Endothelial cell of umbilical vein (primary cell): ENCODE measurements at regions not wholly inside any gene's neighbourhood (a gene's known extent, or its start where the extent isn't known, plus 50 kb on each side); places are given as distances from the start of the nearest gene placed in this dataset.

Experiments
- BruUV-seq: library from RNA; stranded (reverse); fragments of 400-500 nt; replicated peaks from 2 replicates; lab custom pipeline; 2021; lab: Mats Ljungman, UMichigan
- CTCF ChIA-PET: fragments of 300-600, 350-600 bp; sonication (Branson Sonifier 250); formaldehyde crosslinking; loops from one replicate; lab custom pipeline; 2021; ENCODE audit warnings: antibody characterized with exemption, inconsistent platforms; lab: Charles Lee
- POLR2A ChIA-PET: fragments of 300-600, 350-600 bp; sonication (Branson Sonifier 250); formaldehyde crosslinking; loops from one replicate; lab custom pipeline; 2021; ENCODE audit warnings: antibody characterized with exemption, inconsistent platforms; lab: Charles Lee
- DNase-seq: peaks from one replicate; pipeline ENCODE4 v3.0.0-alpha.2; 2011; ENCODE audit warnings: low read depth, low spot score
- FAIRE-seq: peaks from 2 replicates; lab custom pipeline; 2011; peaks lifted over from hg19 to GRCh38; lab: Jason Lieb, UNC
- H2AFZ ChIP-seq: 2 replicates; pipeline ENCODE4 v1.6.0; 2012; ENCODE audit warnings: low read depth, low read length, control low read depth, inconsistent platforms
- H3K27ac ChIP-seq: 2 replicates; pipeline ENCODE4 v1.5.1; 2011; ENCODE audit warnings: low read depth, mild to moderate bottlenecking, control low read depth, low read length, moderate library complexity; ENCODE audit not compliant: insufficient read depth
- H3K27me3 ChIP-seq, 2 experiments: 2 replicates each; pipeline versions ENCODE4 v1.6.0 to v1.6.1; 2011; ENCODE audit warnings: low read length in 2 of 2, mixed read lengths in 1 of 2; ENCODE audit not compliant: control insufficient read depth in 2 of 2, insufficient read depth in 2 of 2
- H3K36me3 ChIP-seq, 2 experiments: 2 replicates in 1 of 2; 3 replicates in 1 of 2; pipeline ENCODE4 v1.5.1; 2011; ENCODE audit warnings: low read length in 2 of 2, mild to moderate bottlenecking in 1 of 2, moderate library complexity in 1 of 2; ENCODE audit not compliant: control insufficient read depth in 2 of 2, insufficient read depth in 2 of 2; ENCODE audit errors: extremely low read depth in 1 of 2
- H3K4me1 ChIP-seq: 3 replicates; pipeline ENCODE4 v1.5.1; 2011; ENCODE audit warnings: mild to moderate bottlenecking, low read length; ENCODE audit not compliant: control insufficient read depth, insufficient read depth; ENCODE audit errors: extremely low read depth
- H3K4me2 ChIP-seq: 2 replicates; pipeline ENCODE4 v1.6.1; 2011; ENCODE audit warnings: low read length, control low read depth, mixed read lengths; ENCODE audit not compliant: insufficient read depth
- H3K4me3 ChIP-seq, 3 experiments: fragments of 200-600 bp in 1 of 3; sonication (generic), shearing (Covaris generic) in 1 of 3; replicated peaks in 1 of 3; 2 replicates each; pipeline ENCODE4 v1.5.1; 2011 to 2016; ENCODE audit warnings: control low read depth in 3 of 3, low read length in 3 of 3, mild to moderate bottlenecking in 2 of 3, inconsistent platforms in 1 of 3, low read depth in 1 of 3, moderate library complexity in 1 of 3; ENCODE audit not compliant: insufficient read depth in 1 of 3
- H3K79me2 ChIP-seq: 2 replicates; pipeline ENCODE4 v1.6.0; 2012; ENCODE audit warnings: low read length, inconsistent platforms; ENCODE audit not compliant: control insufficient read depth, insufficient read depth
- H3K9ac ChIP-seq: replicated peaks from 2 replicates; pipeline ENCODE3; 2011; ENCODE audit warnings: low read length, control low read depth; ENCODE audit not compliant: insufficient read depth; ENCODE audit errors: extremely low read depth
- H3K9me1 ChIP-seq: replicated peaks from 3 replicates; pipeline ENCODE4 v1.6.0; 2011; ENCODE audit warnings: mild to moderate bottlenecking, low read length; ENCODE audit not compliant: control insufficient read depth, insufficient read depth; ENCODE audit errors: extremely low read depth
- H3K9me3 ChIP-seq: replicated peaks from 2 replicates; pipeline ENCODE4 v1.5.1; 2012; ENCODE audit warnings: low read length, inconsistent platforms; ENCODE audit not compliant: control insufficient read depth, insufficient read depth
- H4K20me1 ChIP-seq: replicated peaks from 2 replicates; pipeline ENCODE3; 2011; ENCODE audit warnings: mild to moderate bottlenecking, low read length; ENCODE audit not compliant: control insufficient read depth, insufficient read depth; ENCODE audit errors: extremely low read depth
- EZH2 ChIP-seq: IDR thresholded peaks from 2 replicates; pipeline ENCODE4 v1.6.1; 2012; ENCODE audit warnings: borderline replicate concordance, low read depth, mild to moderate bottlenecking, moderate library complexity, low read length, inconsistent platforms; ENCODE audit not compliant: severe bottlenecking
- MYC ChIP-seq: IDR thresholded peaks from one replicate; pipeline ENCODE4 v1.6.1; 2011; ENCODE audit warnings: mild to moderate bottlenecking, low read depth, low read length
- POLR2A ChIP-seq: IDR thresholded peaks from 2 replicates; pipeline ENCODE4 v1.6.1; 2012; ENCODE audit warnings: low read depth, mild to moderate bottlenecking, control low read depth, low read length
- POLR2AphosphoS5 ChIP-seq: IDR thresholded peaks from 2 replicates; pipeline ENCODE4 v1.6.1; 2012; ENCODE audit warnings: low read depth, mild to moderate bottlenecking, control low read depth, low read length, moderate library complexity; ENCODE audit not compliant: insufficient read depth
- dilution Hi-C: fragments of 300-500 bp; cut with MboI; formaldehyde crosslinking; loops from one replicate; pipeline ENCODE4 v1.15.0; 2019; ENCODE audit warnings: low sequenced_read_pairs; ENCODE audit not compliant: extremely low pct_ligation_motif_present
- intact Hi-C: fragments of 100-400 bp; cut with micrococcal nuclease; formaldehyde crosslinking; loops from one replicate; pipeline ENCODE4 v1.10.0; 2022
- TF ChIP-seq, protein P1 (sequence below): IDR thresholded peaks from 2 replicates; pipeline ENCODE4 v1.6.1; 2011; ENCODE audit not compliant: insufficient read depth, insufficient read length
- TF ChIP-seq, protein P2 (sequence below), 2 donors: IDR thresholded peaks; 1 replicate in 1 of 2; 2 replicates in 1 of 2; pipeline ENCODE4 v1.5.1; 2011; ENCODE audit warnings: low read length in 2 of 2, mild to moderate bottlenecking in 2 of 2, moderate library complexity in 2 of 2, control low read depth in 1 of 2, inconsistent platforms in 1 of 2, low read depth in 1 of 2; ENCODE audit not compliant: insufficient read depth in 1 of 2; ENCODE audit errors: extremely low read depth in 1 of 2

DNA sequence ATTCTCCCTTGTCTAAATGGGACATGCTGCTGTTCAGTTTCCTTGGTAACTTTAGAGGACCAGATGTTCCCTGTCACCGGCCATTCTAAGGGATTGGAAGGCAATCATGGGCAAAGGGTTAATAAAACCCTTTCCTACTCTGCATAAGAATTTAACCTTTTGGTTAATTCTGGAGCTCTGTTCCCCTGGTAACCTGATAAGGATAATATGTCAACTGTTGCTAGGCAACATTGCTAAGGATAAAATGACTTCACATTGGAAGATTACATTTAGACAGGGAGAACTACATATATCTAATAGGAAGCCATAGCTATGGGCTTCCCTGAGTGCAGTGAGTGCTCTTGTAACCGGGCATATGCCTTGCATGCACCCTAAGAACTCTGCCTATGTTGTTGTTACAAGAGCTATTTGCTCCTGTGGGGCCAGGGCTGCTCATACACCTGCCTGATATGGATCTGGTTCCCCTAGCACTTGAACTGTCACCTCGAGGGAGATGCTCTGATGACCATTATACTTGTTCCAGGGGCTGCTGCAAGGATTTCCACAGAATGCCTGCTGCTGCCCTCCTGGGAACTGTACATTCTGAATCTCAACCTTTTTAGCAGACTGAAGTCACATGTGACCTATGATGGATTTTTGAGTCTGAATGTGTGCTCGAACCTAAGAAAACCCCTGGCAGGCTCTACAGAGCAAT lies 326.3 kb upstream of the PDZRN3 start:
- Histone ChIP-seq H4K20me1 (no peaks in the 10 kb centered on the region), H3K27ac (no peak overlapping the region), H3K27me3 (no peaks in the 10 kb centered on the region), H3K4me2 (no peak overlapping the region), H3K36me3 (no peaks in the 10 kb centered on the region), H3K9ac (no peak overlapping the region), H3K9me1 (no peaks in the 10 kb centered on the region), H3K79me2 (no peaks in the 10 kb centered on the region), H3K4me3 (no peak overlapping the region), H2AFZ (no peak overlapping the region), H3K9me3 (peaks cover 3% of the 10 kb centered on the region), H3K4me1 (no peaks in the 10 kb centered on the region)
- ChIA-PET POLR2A (no interaction called here), CTCF (no interaction called here)
- intact Hi-C loops = no loop called here
- TF ChIP-seq MYC = no peak
- TF ChIP-seq, protein P1, sequence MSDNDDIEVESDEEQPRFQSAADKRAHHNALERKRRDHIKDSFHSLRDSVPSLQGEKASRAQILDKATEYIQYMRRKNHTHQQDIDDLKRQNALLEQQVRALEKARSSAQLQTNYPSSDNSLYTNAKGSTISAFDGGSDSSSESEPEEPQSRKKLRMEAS = no peak
- TF ChIP-seq POLR2AphosphoS5 = no peak
- TF ChIP-seq, protein P2, sequence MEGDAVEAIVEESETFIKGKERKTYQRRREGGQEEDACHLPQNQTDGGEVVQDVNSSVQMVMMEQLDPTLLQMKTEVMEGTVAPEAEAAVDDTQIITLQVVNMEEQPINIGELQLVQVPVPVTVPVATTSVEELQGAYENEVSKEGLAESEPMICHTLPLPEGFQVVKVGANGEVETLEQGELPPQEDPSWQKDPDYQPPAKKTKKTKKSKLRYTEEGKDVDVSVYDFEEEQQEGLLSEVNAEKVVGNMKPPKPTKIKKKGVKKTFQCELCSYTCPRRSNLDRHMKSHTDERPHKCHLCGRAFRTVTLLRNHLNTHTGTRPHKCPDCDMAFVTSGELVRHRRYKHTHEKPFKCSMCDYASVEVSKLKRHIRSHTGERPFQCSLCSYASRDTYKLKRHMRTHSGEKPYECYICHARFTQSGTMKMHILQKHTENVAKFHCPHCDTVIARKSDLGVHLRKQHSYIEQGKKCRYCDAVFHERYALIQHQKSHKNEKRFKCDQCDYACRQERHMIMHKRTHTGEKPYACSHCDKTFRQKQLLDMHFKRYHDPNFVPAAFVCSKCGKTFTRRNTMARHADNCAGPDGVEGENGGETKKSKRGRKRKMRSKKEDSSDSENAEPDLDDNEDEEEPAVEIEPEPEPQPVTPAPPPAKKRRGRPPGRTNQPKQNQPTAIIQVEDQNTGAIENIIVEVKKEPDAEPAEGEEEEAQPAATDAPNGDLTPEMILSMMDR (IDR thresholded peaks at IDR 0.05; ENCODE audit: extremely low read depth in 1 of 2, insufficient read depth in 1 of 2, low read depth in 1 of 2, low read length in 2 of 2) = no peak
- TF ChIP-seq POLR2A = no peak
- no peak for TF ChIP-seq EZH2
- FAIRE-seq = no peak
- no peak for DNase-seq
- dilution Hi-C loops = no loop called here
- BruUV-seq = no TSS peak
